ENCODE measurements at regions not wholly inside any gene's neighbourhood (a gene's known extent, or its start where the extent isn't known, plus 50 kb on each side); places are given as distances from the start of the nearest gene placed in this dataset.
"Not testable (repeated sequence)": the region's sequence is repeated elsewhere in the genome, so short reads cannot be mapped to it uniquely, and the experiment has no call there.

DNA sequence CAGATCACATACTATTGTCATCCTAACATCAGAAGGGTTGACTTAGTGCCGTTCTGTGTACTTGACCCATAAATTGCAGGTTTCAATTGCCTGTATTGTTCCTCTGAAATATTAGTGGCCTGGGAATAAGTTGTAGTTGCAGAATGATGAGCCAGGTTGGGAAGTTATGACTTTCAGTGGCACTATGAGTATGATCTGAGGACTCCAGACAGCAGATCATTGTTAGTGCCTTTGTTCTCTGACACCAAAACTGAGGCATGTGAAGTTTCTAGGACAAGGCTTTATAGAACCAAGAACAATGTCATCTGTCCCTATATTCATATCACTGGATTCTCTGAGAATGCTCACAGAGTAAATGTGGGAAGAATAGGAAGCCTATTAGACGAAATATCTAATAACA, 403.7 kb downstream of the STK39 start:
- no peak for DNase-seq

- no peak for DNase-seq
Measured at GRCh38 chr2:167843217-167843616, 404.2 kb downstream of the STK39 start.

GRCh38 chr2:167842047-167842446, 405.3 kb downstream of the STK39 start:
- no peak for DNase-seq

- DNase-seq = not testable (repeated sequence)
Measured at GRCh38 chr2:167835290-167835689, 412.1 kb downstream of the STK39 start.

GRCh38 chr2:167834707-167835106, 412.7 kb downstream of the STK39 start:
- DNase-seq = no peak

- DNase-seq = no peak
Measured at GRCh38 chr2:167833294-167833693, 414.1 kb downstream of the STK39 start.

DNA sequence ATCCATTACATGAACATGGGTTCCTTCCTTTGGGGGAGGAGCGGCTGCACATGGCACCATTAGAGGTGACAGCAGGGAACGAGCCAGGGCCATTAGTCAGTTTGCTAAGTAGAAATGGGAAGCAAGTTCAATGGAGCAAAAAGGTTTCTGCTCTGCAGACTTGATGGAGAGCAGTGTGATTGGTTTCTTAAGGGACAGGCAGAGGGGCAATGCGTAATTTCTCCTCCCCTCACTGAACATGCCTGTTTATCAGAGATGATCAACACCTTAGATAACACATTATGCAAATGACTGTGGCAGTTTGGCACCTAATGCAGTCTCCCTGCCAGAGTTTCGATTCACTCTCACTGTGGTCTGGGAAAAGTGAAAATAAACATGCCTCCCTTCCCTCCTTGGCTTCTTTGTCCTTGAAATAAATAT, 414.5 kb downstream of the STK39 start:
- no peak for DNase-seq

DNA sequence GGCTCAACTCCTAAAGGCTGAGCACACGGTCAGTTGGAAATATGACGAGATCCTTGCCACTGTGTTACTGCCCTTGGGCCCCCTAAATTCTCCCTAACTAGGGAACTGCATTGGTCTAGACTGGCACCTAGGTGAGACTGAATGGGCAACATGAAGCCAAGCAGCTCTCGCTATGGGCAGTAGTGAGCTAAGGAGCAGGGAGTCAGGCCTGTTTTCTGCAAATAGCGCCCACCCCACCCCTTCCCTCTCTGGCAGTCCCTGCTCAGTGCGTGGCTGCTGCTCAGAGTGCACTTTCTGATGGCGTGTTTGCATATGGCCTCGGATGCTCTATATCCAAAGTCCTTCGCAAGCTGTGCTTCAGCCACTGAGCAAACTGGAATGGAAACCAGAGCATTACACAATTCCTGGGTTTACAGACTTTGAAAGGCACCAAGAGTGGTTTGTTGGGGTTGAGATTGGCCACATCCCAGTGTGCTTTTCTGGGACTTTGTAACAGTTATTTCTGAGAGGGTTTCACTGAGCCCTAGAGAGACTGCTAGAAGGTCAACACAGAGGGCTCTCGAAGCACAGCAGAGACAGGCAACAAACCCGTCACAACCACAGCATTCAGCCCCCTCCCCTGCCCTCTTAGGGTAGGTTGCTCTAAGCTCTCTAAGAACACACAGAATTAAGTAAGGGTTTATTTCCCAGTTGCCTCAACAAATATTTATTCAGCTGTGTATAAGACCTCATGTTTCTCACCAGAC, 419.9 kb downstream of the STK39 start:
- DNase-seq = no peak

- DNase-seq = no peak
Measured at GRCh38 chr2:167826906-167827305, 420.5 kb downstream of the STK39 start.

DNA sequence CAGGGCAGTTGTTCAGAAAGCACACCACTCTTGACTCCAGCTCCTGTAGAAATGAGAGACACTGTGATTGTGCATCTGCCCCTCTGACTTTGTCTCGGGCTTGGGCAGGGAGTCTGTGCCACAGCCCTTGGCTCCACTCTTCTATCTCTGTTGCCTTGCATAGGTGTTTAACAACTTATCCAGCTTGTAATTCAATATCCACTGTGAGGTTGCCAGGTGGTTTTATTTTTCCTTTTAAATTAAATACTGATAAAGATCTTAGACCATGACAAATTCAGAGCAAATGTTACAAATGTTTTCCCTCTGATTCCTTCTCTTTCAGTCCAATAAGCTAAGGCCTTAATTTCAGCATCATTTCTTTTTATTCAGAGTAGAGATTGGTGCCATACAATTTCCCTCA, 421.7 kb downstream of the STK39 start:
- no peak for DNase-seq

GRCh38 chr2:167822690-167823465, 424.5 kb downstream of the STK39 start:
- no peak for DNase-seq

DNA sequence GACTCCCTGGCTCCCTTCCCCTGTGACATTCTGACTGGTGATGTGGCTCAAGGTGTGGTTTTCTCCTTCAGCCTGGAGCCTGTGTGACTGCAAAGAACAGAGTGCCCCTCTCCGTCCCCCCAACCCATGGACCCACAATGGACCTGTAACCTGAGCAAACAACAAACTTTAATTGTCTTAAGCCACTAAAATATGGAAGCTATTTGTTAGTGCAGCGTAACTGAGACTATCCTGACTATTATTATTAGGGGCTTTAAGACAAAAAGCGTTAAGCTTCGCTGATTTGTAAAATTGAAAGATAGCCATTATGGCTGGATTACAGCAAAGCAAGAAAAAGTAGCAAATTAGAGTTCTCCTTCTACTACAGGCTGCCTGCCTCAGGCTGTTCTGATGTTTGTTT, 426.9 kb downstream of the STK39 start:
- no peak for DNase-seq

DNA sequence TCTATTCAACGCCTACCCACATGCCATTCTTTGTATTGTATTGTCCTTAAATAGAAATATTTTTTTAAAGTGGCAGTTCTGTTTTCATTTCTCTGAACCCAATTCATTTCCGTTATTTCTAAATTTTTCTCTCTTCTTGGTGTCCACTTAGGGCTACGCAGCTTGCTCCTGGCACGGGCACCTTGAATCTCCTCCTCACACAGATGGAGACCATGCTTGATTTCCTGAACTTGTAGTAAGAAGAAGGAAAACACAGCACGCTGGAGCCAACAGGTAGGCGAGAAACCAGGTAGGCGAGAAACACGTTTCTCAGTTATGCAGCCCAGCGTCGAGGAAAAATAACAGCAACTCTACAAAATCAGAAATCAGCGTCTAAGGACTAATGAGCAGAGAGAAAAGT, 428.9 kb downstream of the STK39 start:
- no peak for DNase-seq

DNA sequence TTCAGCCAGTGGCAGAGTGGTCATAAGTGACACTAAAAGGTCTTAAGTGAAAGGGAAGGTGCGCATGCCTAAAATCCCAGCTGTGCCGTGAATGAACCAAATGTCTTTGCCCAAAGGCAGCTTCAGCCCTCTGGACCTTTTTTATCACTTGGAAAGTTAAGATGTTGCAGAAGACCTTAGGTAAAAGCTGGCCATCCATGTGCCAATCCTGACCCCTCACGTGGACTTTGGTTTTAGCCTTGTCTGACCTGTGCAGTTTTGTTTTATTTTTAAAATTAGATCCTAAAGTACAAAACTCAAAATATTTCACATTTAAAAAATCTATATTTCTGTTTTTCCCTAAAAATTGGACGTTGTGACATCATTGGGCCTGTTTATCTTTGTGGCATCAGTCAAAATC, 429.5 kb downstream of the STK39 start:
- DNase-seq = no peak

DNA sequence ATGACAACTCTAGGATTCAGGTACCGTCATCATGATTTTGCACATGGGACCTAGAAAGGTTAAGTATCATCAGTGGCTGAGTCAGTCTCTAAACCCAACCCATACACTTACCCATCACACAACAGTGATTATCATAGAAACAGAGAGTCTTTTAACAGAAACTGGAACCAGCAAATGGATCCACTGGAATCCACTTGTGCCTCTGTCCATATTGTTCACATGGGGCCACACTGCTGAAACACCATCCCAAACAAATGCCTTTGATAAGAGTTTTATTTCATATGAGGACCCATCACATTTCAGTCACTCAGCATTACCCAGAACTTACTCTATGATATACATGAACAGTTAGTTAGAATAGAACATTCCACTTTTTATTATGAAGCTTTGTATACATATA, 430.0 kb downstream of the STK39 start:
- DNase-seq = no peak

GRCh38 chr2:167816874-167817290, 430.5 kb downstream of the STK39 start:
- DNase-seq = no peak

DNA sequence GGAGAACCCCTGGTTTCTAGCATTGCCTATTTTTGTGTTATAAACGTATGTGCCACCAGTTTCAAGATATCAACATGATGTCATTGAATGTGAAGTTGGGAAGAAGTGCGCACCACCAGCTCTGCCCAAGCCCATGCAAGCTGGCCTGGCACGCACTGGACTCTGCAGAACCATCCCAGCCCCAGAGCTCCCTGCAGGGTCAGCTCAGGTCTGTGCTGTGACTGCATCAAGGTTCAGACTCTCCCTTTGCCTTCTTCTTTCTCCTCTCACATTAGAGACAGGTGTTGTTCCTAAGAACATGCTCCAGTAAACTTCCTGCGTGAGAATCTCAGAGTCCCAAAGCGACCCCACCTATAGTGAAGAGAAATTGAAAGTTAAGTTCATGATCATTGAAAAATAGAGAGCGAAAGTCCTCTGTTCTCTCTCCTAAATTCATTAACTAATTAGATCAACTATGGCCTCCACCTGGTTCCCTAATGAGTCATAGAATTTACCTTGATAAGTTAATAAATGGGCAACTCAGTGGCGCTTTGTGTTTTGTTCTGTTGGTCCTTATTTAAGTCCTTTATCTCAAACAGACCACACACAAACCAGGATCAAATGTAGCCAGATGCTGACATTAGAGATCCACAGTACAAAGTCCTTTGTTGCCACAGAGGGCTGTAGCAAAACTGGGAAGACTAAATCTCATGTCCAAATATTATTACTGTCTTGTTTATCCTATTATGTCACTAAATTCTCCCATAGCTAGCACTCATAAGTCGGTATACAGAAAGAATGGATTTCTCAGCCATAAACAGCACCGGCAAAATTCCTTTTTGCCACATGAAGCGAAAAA, 432.3 kb downstream of the STK39 start:
- DNase-seq = no peak

DNA sequence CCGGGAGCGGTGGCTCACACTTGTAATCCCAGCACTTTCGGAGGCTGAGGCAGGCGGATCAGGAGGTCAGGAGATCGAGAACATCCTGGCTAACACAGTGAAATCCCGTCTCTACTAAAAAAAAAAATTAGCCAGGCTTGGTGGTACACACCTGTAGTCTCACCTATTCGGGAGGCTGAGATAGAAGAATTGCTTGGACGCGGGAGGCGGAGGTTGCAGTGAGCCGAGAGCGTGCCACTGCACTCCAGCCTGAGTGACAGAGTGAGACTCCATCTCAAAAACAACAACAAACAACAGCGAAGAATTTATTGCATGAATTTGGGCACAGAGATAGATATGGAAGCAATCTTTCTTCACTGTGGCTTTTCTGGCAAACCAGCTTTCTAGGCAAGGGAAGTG, 432.9 kb downstream of the STK39 start:
- DNase-seq = not testable (repeated sequence)

DNA sequence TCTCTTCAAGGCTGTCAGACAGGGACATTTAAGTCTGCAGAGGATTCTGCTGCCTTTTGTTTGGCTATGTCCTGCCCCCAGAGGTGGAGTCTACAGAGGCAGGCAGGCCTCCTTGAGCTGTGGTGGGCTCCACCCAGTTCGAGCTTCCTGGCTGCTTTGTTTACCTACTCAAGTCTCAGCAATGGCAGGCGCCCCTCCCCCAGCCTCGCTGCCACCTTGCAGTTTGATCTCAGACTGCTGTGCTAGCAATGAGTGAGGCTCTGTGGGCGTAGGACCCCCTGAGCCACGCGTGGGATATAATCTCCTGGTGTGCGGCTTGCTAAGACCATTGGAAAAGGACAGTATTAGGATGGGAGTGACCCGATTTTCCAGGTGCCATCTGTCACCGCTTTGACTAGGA, 437.6 kb downstream of the STK39 start:
- not testable (repeated sequence) for DNase-seq

- DNase-seq = no peak
Measured at GRCh38 chr2:167803449-167803988, 443.9 kb downstream of the STK39 start.

- no peak for DNase-seq
Measured at GRCh38 chr2:167794554-167795255, 452.7 kb downstream of the STK39 start.

- no peak for DNase-seq
Measured at GRCh38 chr2:167793725-167794124, 453.7 kb downstream of the STK39 start.
